ENCODE measurements at regions not wholly inside any gene's neighbourhood (a gene's known extent, or its start where the extent isn't known, plus 50 kb on each side); places are given as distances from the start of the nearest gene placed in this dataset.

DNA sequence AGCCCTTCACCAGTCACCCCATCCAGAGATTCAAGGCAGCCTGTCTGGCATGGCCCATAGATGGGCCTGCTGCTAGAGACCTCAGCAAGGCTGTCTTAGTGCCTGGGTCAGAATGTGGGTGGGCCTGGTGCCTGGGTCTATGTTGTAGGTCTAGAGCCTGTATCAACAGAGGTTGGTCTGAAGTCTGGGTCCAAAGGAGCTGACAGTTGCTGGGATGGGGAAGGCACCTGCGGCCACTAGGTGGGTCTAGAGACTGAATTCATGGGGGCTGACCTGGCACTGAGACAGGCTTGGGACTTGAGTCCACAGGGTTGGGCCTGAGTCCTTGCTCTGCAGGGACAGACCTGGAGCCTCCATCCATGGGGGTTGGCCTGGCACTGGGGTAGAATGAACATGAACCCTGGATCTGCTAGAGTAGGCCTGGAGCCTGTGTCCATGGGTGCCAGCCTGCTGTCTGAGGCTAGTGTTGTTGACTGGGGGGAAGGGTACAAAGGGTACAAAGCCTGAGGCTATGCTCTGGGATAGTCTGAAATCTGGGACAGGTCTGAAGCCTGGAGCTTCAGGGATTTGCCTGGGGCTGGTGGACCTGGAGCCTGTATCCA lies 516.8 kb downstream of the OLFM4 start:
- Histone ChIP-seq H3K27ac (ENCODE audit: insufficient read depth, low read depth, low read length) (no peak overlapping the region), H4K20me1 (replicated peaks; ENCODE audit: control insufficient read depth, extremely low read depth, insufficient read depth, low read length) (no peaks in the 10 kb centered on the region), H3K9me3 (replicated peaks; ENCODE audit: control insufficient read depth, insufficient read depth, low read length) (peaks cover 11% of the 10 kb centered on the region), H3K4me2 (ENCODE audit: insufficient read depth, low read length) (no peak overlapping the region), H3K79me2 (ENCODE audit: control insufficient read depth, insufficient read depth, low read length) (no peaks in the 10 kb centered on the region), H3K9me1 (replicated peaks; ENCODE audit: control insufficient read depth, extremely low read depth, insufficient read depth, low read length) (no peaks in the 10 kb centered on the region), H3K4me1 (ENCODE audit: control insufficient read depth, extremely low read depth, insufficient read depth, low read length) (no peaks in the 10 kb centered on the region), H3K9ac (replicated peaks; ENCODE audit: extremely low read depth, insufficient read depth, low read length) (no peak overlapping the region), H3K36me3 (ENCODE audit: control insufficient read depth in 2 of 2, extremely low read depth in 1 of 2, insufficient read depth in 2 of 2, low read length in 2 of 2) (no peaks in the 10 kb centered on the region), H3K4me3 (replicated peaks in 1 of 3; ENCODE audit: insufficient read depth in 1 of 3, low read depth in 1 of 3, low read length in 3 of 3) (no peak overlapping the region), H3K27me3 (ENCODE audit: control insufficient read depth in 2 of 2, insufficient read depth in 2 of 2, low read length in 2 of 2) (no peaks in the 10 kb centered on the region), H2AFZ (ENCODE audit: low read depth, low read length) (no peak overlapping the region)
- dilution Hi-C loops (cut with MboI; ENCODE audit: extremely low pct_ligation_motif_present, low sequenced_read_pairs), result no loop called here
- POLR2A ChIA-PET, result no interaction called here
- DNase-seq (ENCODE audit: low read depth, low spot score) (no peak), FAIRE-seq (no peak)
- intact Hi-C loops (cut with micrococcal nuclease), result no loop called here
- TF ChIP-seq POLR2A (IDR thresholded peaks at IDR 0.05; ENCODE audit: low read depth, low read length) (no peak), MYC (IDR thresholded peaks at IDR 0.05; ENCODE audit: low read depth, low read length) (no peak), FOS (IDR thresholded peaks at IDR 0.05; ENCODE audit: borderline replicate concordance, insufficient read depth, low read length) (no peak), GATA2 (IDR thresholded peaks at IDR 0.05; ENCODE audit: insufficient read depth, insufficient read length, low read depth, low read length) (no peak), JUN (IDR thresholded peaks at IDR 0.05; ENCODE audit: borderline replicate concordance, insufficient read depth, insufficient read length, low read depth) (no peak), EZH2 (IDR thresholded peaks at IDR 0.05; ENCODE audit: borderline replicate concordance, low read depth, low read length, severe bottlenecking) (no peak), POLR2AphosphoS5 (IDR thresholded peaks at IDR 0.05; ENCODE audit: insufficient read depth, low read depth, low read length) (no peak)
- TF ChIP-seq, protein P1, sequence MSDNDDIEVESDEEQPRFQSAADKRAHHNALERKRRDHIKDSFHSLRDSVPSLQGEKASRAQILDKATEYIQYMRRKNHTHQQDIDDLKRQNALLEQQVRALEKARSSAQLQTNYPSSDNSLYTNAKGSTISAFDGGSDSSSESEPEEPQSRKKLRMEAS (IDR thresholded peaks at IDR 0.05; ENCODE audit: insufficient read depth, insufficient read length), result no peak
- TF ChIP-seq, protein P2, sequence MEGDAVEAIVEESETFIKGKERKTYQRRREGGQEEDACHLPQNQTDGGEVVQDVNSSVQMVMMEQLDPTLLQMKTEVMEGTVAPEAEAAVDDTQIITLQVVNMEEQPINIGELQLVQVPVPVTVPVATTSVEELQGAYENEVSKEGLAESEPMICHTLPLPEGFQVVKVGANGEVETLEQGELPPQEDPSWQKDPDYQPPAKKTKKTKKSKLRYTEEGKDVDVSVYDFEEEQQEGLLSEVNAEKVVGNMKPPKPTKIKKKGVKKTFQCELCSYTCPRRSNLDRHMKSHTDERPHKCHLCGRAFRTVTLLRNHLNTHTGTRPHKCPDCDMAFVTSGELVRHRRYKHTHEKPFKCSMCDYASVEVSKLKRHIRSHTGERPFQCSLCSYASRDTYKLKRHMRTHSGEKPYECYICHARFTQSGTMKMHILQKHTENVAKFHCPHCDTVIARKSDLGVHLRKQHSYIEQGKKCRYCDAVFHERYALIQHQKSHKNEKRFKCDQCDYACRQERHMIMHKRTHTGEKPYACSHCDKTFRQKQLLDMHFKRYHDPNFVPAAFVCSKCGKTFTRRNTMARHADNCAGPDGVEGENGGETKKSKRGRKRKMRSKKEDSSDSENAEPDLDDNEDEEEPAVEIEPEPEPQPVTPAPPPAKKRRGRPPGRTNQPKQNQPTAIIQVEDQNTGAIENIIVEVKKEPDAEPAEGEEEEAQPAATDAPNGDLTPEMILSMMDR (IDR thresholded peaks at IDR 0.05; ENCODE audit: extremely low read depth in 1 of 2, insufficient read depth in 1 of 2, low read depth in 1 of 2, low read length in 2 of 2), result no peak
- no TSS peak for BruUV-seq (replicated peaks)
- CTCF ChIA-PET, result no interaction called here
